Nephron progenitor cell (in vitro differentiated cells): ENCODE measurements at regions not wholly inside any gene's neighbourhood (a gene's known extent, or its start where the extent isn't known, plus 50 kb on each side); places are given as distances from the start of the nearest gene placed in this dataset.

ENCODE experiments used
- DNase-seq: peaks from one replicate; pipeline ENCODE4 v3.0.0; 2021
- H3K27ac Mint-ChIP-seq: 2 replicates; pipeline ENCODE4 v1.8.0; 2021; ENCODE audit warnings: mild to moderate bottlenecking, moderate library complexity, mixed read lengths
- H3K27me3 Mint-ChIP-seq: 2 replicates; pipeline ENCODE4 v1.8.0; 2021; ENCODE audit warnings: mild to moderate bottlenecking, low read depth, mixed read lengths; ENCODE audit not compliant: poor library complexity
- H3K36me3 Mint-ChIP-seq: 2 replicates; pipeline ENCODE4 v1.8.0; 2021; ENCODE audit warnings: low read depth, mixed read lengths
- H3K4me1 Mint-ChIP-seq: 2 replicates; pipeline ENCODE4 v1.8.0; 2021; ENCODE audit warnings: mixed read lengths
- H3K4me3 Mint-ChIP-seq: 2 replicates; pipeline ENCODE4 v1.8.0; 2021; ENCODE audit warnings: mild to moderate bottlenecking, moderate library complexity, mixed read lengths
- H3K9me3 Mint-ChIP-seq: 2 replicates; pipeline ENCODE4 v1.8.0; 2021; ENCODE audit warnings: mild to moderate bottlenecking, moderate library complexity, mixed read lengths
- TF ChIP-seq, protein P1 (sequence below): fragments of 200-600 bp; sonication (generic); IDR thresholded peaks from 2 replicates; pipeline ENCODE4 v1.5.0; 2021; ENCODE audit warnings: antibody characterized with exemption

DNA sequence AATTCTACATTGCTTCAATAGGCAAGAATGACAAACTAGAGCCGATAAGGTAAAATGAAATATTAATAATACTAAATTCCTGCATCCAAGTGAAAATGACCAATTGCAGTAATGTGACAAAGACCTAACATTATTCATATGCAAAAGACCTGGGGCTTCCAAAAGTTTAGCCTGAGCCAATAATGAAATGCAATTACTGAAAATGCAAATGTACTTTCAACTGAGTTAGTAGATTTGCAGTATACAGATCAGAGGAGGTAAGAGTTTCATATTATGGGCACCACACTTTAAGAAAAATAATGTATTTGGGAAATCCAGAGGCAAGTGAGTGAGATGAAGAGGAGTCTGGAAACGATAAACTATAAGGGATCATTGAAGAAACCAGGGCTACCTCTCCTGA is 193.7 kb upstream of the GMDS start:
- H3K4me1 Mint-ChIP-seq, result peaks cover 60% of the 10 kb centered on the region
- peaks cover 10% of the 10 kb centered on the region for H3K36me3 Mint-ChIP-seq
- H3K27ac Mint-ChIP-seq, result no peak overlapping the region
- H3K27me3 Mint-ChIP-seq, result peaks cover 4% of the 10 kb centered on the region
- no peak overlapping the region for H3K4me3 Mint-ChIP-seq
- peaks cover 5% of the 10 kb centered on the region for H3K9me3 Mint-ChIP-seq
- DNase-seq, result no peak
- TF ChIP-seq, protein P1, sequence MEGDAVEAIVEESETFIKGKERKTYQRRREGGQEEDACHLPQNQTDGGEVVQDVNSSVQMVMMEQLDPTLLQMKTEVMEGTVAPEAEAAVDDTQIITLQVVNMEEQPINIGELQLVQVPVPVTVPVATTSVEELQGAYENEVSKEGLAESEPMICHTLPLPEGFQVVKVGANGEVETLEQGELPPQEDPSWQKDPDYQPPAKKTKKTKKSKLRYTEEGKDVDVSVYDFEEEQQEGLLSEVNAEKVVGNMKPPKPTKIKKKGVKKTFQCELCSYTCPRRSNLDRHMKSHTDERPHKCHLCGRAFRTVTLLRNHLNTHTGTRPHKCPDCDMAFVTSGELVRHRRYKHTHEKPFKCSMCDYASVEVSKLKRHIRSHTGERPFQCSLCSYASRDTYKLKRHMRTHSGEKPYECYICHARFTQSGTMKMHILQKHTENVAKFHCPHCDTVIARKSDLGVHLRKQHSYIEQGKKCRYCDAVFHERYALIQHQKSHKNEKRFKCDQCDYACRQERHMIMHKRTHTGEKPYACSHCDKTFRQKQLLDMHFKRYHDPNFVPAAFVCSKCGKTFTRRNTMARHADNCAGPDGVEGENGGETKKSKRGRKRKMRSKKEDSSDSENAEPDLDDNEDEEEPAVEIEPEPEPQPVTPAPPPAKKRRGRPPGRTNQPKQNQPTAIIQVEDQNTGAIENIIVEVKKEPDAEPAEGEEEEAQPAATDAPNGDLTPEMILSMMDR, result no peak

DNA sequence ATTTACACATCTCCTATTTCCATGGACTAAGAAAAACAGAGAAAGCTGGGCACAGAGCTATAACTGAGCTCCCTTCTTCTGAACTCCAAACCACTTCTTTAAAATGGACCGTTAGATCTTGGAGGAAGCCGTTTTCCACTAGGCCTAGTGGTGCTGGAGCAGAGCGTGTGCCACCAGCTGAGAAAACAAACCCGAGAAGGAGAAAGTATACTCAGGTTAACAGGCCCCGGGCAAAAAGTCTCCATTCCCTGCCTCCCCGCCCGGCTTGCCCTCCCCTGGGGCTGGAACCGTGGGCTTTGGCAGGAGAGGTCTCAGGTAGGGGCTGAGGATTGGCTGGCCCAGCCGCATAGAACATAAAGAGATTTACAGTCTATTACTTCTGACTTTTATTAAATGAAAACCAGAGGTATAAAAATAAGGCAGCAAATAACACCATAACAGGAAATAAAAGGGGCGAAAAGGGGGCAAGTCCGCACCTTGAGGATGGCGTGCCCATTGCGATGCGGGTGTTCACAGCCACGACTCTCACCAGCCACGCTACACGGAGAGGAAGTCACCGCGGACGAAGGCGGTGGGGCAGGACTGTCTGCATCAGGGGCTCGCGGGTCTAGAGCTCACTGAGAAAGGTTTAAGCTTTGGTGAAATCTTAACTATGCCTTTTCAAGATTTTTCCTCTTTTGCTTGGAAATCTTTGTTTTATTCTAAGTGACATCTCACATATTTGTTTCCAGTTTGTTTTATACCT is 191.2 kb upstream of the GMDS start:
- peaks cover 5% of the 10 kb centered on the region for H3K36me3 Mint-ChIP-seq
- TF ChIP-seq, protein P1, result no peak

DNA sequence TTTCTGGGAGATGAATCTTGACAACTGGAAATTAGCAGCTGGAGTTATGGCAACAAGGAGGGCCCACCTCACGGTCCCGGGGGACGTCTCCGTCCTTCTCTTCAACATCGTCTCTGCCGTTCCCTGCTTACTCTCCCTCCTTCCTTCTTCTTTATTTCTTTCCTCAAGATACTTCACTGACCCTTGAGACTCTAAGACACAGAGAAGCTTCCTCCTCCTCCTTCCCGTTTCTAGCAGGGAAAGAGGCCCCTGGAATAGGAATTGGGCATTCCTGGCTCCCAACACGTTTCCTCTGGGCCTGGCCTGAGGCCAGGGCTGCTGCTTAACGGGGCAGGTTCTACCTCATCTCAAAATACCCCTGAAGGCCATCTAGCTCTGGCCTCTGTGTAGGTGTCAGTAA is 189.9 kb upstream of the GMDS start:
- TF ChIP-seq, protein P1, result no peak
- H3K4me1 Mint-ChIP-seq, result peaks cover 65% of the 10 kb centered on the region
- DNase-seq, result no peak
- peaks cover 5% of the 10 kb centered on the region for H3K36me3 Mint-ChIP-seq
- H3K4me3 Mint-ChIP-seq, result no peak overlapping the region
- H3K9me3 Mint-ChIP-seq, result peaks cover 5% of the 10 kb centered on the region
- peak overlapping the region; percentile 68 for H3K27ac Mint-ChIP-seq
- peaks cover 4% of the 10 kb centered on the region for H3K27me3 Mint-ChIP-seq

More for the DNA sequence above, 191.2 kb upstream of the GMDS start:
- Mint-ChIP-seq H3K4me3 (no peak overlapping the region), H3K27ac (peak overlapping the region; percentile 3), H3K9me3 (peaks cover 5% of the 10 kb centered on the region), H3K27me3 (peaks cover 4% of the 10 kb centered on the region), H3K4me1 (peaks cover 67% of the 10 kb centered on the region)
- DNase-seq, result no peak

DNA sequence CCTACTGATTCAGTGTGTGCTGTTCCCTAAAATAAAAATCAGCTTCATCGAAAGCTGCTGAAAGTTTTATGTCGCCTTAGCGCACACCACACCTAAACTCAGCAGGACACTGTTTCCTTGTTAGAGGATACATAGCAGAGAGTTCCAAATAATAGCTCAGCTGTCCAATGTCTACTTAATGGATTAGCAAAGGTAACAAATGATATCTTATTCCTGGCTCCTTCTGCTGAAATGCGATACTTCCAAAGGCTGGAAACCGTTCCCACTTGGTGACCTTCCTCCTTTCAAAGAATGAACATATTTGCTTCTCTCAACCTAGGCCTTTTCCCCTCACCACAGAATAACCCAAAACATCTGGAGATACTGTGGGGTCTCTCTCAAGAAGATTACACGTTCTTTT is 189.5 kb upstream of the GMDS start:
- H3K4me1 Mint-ChIP-seq, result peaks cover 70% of the 10 kb centered on the region
- peak overlapping the region; percentile 68 for H3K27ac Mint-ChIP-seq
- H3K4me3 Mint-ChIP-seq, result no peak overlapping the region
- peaks cover 4% of the 10 kb centered on the region for H3K27me3 Mint-ChIP-seq
- H3K9me3 Mint-ChIP-seq, result peaks cover 5% of the 10 kb centered on the region
- TF ChIP-seq, protein P1, result no peak
- DNase-seq, result no peak
- peaks cover 5% of the 10 kb centered on the region for H3K36me3 Mint-ChIP-seq

DNA sequence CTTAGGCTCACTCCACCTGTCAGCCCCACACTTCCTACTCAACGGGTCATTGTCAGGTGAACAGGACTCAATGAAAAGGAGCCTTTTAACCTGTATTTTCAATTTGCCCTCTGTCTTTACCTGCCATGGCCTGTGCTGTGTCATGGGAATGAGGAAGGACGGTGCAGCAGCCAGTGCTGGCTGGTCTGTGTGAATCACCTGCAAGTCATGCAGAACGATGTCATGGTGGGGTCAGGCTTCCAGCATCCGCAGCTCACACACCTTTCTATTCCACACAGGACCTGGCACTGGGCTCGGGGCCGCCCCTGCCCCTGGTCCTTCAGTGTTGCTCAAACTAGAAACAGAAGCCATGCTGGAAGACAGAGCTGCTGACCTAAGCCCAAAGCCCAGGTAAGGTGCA is 188.7 kb upstream of the GMDS start:
- Mint-ChIP-seq H3K4me1 (peaks cover 64% of the 10 kb centered on the region), H3K36me3 (peaks cover 2% of the 10 kb centered on the region), H3K27me3 (peaks cover under 1% of the 10 kb centered on the region), H3K27ac (no peak overlapping the region), H3K9me3 (no peaks in the 10 kb centered on the region), H3K4me3 (no peak overlapping the region)
- DNase-seq, result no peak
- TF ChIP-seq, protein P1, result no peak

DNA sequence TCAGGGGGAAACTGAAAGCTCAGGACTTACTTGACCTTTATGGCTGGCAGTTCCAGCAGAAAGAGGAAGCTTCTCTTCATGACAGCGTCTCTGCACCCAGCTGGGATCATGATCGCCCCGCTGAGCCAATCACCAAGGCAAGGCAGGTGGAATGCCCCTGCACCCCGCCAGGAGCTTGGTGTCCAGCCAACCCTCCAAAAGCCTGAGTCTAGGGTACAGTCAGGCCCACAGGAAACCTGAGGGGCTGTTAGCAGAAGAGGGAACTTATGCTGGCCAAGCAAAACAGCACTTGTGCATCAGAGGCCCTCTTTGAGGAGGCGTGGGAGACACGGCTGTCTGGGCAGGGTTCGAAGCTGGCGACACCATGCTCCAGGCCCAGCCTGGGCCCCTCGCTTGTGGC is 188.3 kb upstream of the GMDS start:
- TF ChIP-seq, protein P1, result no peak
- no peak for DNase-seq
- Mint-ChIP-seq H3K36me3 (no peaks in the 10 kb centered on the region), H3K4me1 (peaks cover 64% of the 10 kb centered on the region), H3K4me3 (no peak overlapping the region), H3K27ac (no peak overlapping the region), H3K27me3 (no peaks in the 10 kb centered on the region), H3K9me3 (no peaks in the 10 kb centered on the region)
